Keratinocyte (primary cell): ENCODE measurements at regions not wholly inside any gene's neighbourhood (a gene's known extent, or its start where the extent isn't known, plus 50 kb on each side); places are given as distances from the start of the nearest gene placed in this dataset.

Experiments
- DNase-seq: peaks from one replicate; pipeline ENCODE4 v3.0.0-alpha.2; 2011; ENCODE audit warnings: low read depth, missing footprints, low spot score
- FAIRE-seq: peaks from 2 replicates; lab custom pipeline; 2011; peaks lifted over from hg19 to GRCh38; lab: Jason Lieb, UNC
- H2AFZ ChIP-seq: 2 replicates; pipeline ENCODE4 v1.6.0; 2012; ENCODE audit warnings: low read length, control low read depth, inconsistent platforms; ENCODE audit not compliant: control insufficient read depth
- H3K27ac ChIP-seq: 2 replicates; pipeline ENCODE4 v1.5.1; 2011; ENCODE audit warnings: low read length; ENCODE audit not compliant: control insufficient read depth, insufficient read depth
- H3K27me3 ChIP-seq: 3 replicates; pipeline ENCODE4 v1.6.0; 2011; ENCODE audit warnings: low read length; ENCODE audit not compliant: control insufficient read depth, insufficient read depth; ENCODE audit errors: extremely low read depth
- H3K36me3 ChIP-seq, 2 experiments: 2 replicates in 1 of 2; 3 replicates in 1 of 2; pipeline ENCODE4 v1.5.1; 2011; ENCODE audit warnings: low read length in 2 of 2, mild to moderate bottlenecking in 1 of 2; ENCODE audit not compliant: control insufficient read depth in 2 of 2, insufficient read depth in 2 of 2; ENCODE audit errors: extremely low read depth in 1 of 2
- H3K4me1 ChIP-seq: 3 replicates; pipeline ENCODE4 v1.5.1; 2011; ENCODE audit warnings: low read length; ENCODE audit not compliant: control insufficient read depth, insufficient read depth; ENCODE audit errors: extremely low read depth
- H3K4me2 ChIP-seq: 3 replicates; pipeline ENCODE4 v1.6.0; 2011; ENCODE audit warnings: low read depth, low read length; ENCODE audit not compliant: control insufficient read depth, insufficient read depth; ENCODE audit errors: extremely low read depth
- H3K4me3 ChIP-seq, 3 experiments: fragments of 200-600 bp in 1 of 3; sonication (generic) in 1 of 3; 2 replicates in 2 of 3; 3 replicates in 1 of 3; pipeline ENCODE4 v1.5.1; 2011 to 2016; ENCODE audit warnings: low read length in 3 of 3, mild to moderate bottlenecking in 3 of 3, control low read depth in 2 of 3, inconsistent platforms in 1 of 3, low read depth in 1 of 3, mixed read lengths in 1 of 3, mixed run types in 1 of 3, moderate library complexity in 1 of 3; ENCODE audit not compliant: control insufficient read depth in 2 of 3, insufficient read depth in 2 of 3; ENCODE audit errors: extremely low read depth in 1 of 3
- H3K79me2 ChIP-seq: 2 replicates; pipeline ENCODE4 v1.6.0; 2012; ENCODE audit warnings: low read length; ENCODE audit not compliant: control insufficient read depth, insufficient read depth
- H3K9ac ChIP-seq: 3 replicates; pipeline ENCODE4 v1.6.0; 2011; ENCODE audit warnings: low read length; ENCODE audit not compliant: control insufficient read depth, insufficient read depth; ENCODE audit errors: extremely low read depth
- H3K9me1 ChIP-seq: 3 replicates; pipeline ENCODE4 v1.6.0; 2011; ENCODE audit warnings: low read length; ENCODE audit not compliant: control insufficient read depth, insufficient read depth; ENCODE audit errors: extremely low read depth
- H3K9me3 ChIP-seq: 2 replicates; pipeline ENCODE4 v1.5.1; 2012; ENCODE audit warnings: low read depth, low read length; ENCODE audit not compliant: control insufficient read depth
- H4K20me1 ChIP-seq: 3 replicates; pipeline ENCODE4 v1.6.0; 2011; ENCODE audit warnings: low read length; ENCODE audit not compliant: control insufficient read depth, insufficient read depth; ENCODE audit errors: extremely low read depth
- CTCF ChIP-seq, 3 experiments: IDR thresholded peaks in 1 of 3; conservative IDR thresholded peaks in 1 of 3; optimal IDR thresholded peaks in 1 of 3; 2 replicates in 2 of 3; 3 replicates in 1 of 3; pipeline versions ENCODE3 to v1.5.1; 2011; ENCODE audit warnings: low read length in 3 of 3, mild to moderate bottlenecking in 3 of 3, moderate library complexity in 2 of 3, control low read depth in 1 of 3, inconsistent platforms in 1 of 3; ENCODE audit not compliant: insufficient read depth in 2 of 3; ENCODE audit errors: extremely low read depth in 1 of 3
- EZH2 ChIP-seq: IDR thresholded peaks from one replicate; pipeline ENCODE4 v1.6.1; 2012; ENCODE audit warnings: inconsistent platforms, mild to moderate bottlenecking, low read length, moderate library complexity
- dilution Hi-C: fragments of 300-500 bp; cut with MboI; formaldehyde crosslinking; loops from one replicate; pipeline ENCODE4 v1.7.0; 2020; ENCODE audit warnings: low sequenced_read_pairs; ENCODE audit not compliant: extremely low pct_ligation_motif_present

- Histone ChIP-seq H3K36me3 (no peaks in the 10 kb centered on the region), H2AFZ (no peak overlapping the region), H3K4me1 (no peaks in the 10 kb centered on the region), H3K4me3 (no peak overlapping the region), H4K20me1 (no peaks in the 10 kb centered on the region), H3K4me2 (no peak overlapping the region), H3K9me1 (no peaks in the 10 kb centered on the region), H3K27me3 (no peaks in the 10 kb centered on the region), H3K79me2 (no peaks in the 10 kb centered on the region), H3K9me3 (no peaks in the 10 kb centered on the region), H3K9ac (no peak overlapping the region), H3K27ac (no peak overlapping the region)
- DNase-seq: no peak
- TF ChIP-seq CTCF (optimal IDR thresholded peaks at IDR 0.05 in 1 of 3, IDR thresholded peaks at IDR 0.05 in 1 of 3, conservative IDR thresholded peaks at IDR 0.05 in 1 of 3; ENCODE audit: extremely low read depth in 1 of 3, insufficient read depth in 2 of 3, low read length in 3 of 3) (no peak), EZH2 (no peak)
- dilution Hi-C loops: no loop called here
- FAIRE-seq: no peak
Measured at GRCh38 chr1:79903321-79903720, 896.8 kb upstream of the ADGRL4 start.

GRCh38 chr1:79902418-79902817 lies 895.9 kb upstream of the ADGRL4 start:
- dilution Hi-C loops: no loop called here
- no peaks in the 10 kb centered on the region for H3K27me3 ChIP-seq
- no peak overlapping the region for H3K27ac ChIP-seq
- no peaks in the 10 kb centered on the region for H3K9me3 ChIP-seq
- no peaks in the 10 kb centered on the region for H3K9me1 ChIP-seq
- no peak for TF ChIP-seq CTCF (optimal IDR thresholded peaks at IDR 0.05 in 1 of 3, IDR thresholded peaks at IDR 0.05 in 1 of 3, conservative IDR thresholded peaks at IDR 0.05 in 1 of 3; ENCODE audit: extremely low read depth in 1 of 3, insufficient read depth in 2 of 3, low read length in 3 of 3)
- TF ChIP-seq EZH2: no peak
- H3K4me2 ChIP-seq: no peak overlapping the region
- DNase-seq (no peak), FAIRE-seq (no peak)
- no peaks in the 10 kb centered on the region for H3K79me2 ChIP-seq
- no peaks in the 10 kb centered on the region for H3K36me3 ChIP-seq
- no peak overlapping the region for H3K4me3 ChIP-seq
- no peak overlapping the region for H2AFZ ChIP-seq
- no peaks in the 10 kb centered on the region for H4K20me1 ChIP-seq
- no peak overlapping the region for H3K9ac ChIP-seq
- H3K4me1 ChIP-seq: no peaks in the 10 kb centered on the region
